Right lobe of liver (tissue), 6 donors: ENCODE measurements at regions not wholly inside any gene's neighbourhood (a gene's known extent, or its start where the extent isn't known, plus 50 kb on each side); places are given as distances from the start of the nearest gene placed in this dataset.
A peak's percentile ranks its signal among the peaks of the same experiment; 100 is the strongest.

Experiments
- ATAC-seq, 4 donors: fragments of 200-7000 bp; cut with Tn5 transposase; one replicate each; pipeline ENCODE4 v1.9.1; 2020; ENCODE audit warnings: mild to moderate bottlenecking in 4 of 4, moderate library complexity in 4 of 4
- DNase-seq, 3 donors: peaks; one replicate each; pipeline ENCODE4 v3.0.0-alpha.2; 2020
- H3K27ac ChIP-seq, 3 donors: fragments of 200-600 bp; one replicate each; pipeline ENCODE4 v1.8.0; 2022
- H3K27me3 ChIP-seq, 2 donors: fragments of 200-600 bp; one replicate each; pipeline ENCODE4 v1.8.0; 2022
- H3K36me3 ChIP-seq, 4 donors: fragments of 200-600 bp; sonication (generic) in 1 of 4; one replicate each; pipeline versions ENCODE4 v1.5.1 to v1.8.0; 2017 to 2022; ENCODE audit warnings: control low read depth in 1 of 4
- H3K4me1 ChIP-seq, 4 donors: fragments of 200-600 bp; sonication (generic) in 1 of 4; one replicate each; pipeline versions ENCODE4 v1.5.1 to v1.8.0; 2017 to 2022; ENCODE audit warnings: control low read depth in 1 of 4
- H3K4me3 ChIP-seq, 3 donors: fragments of 200-600 bp; one replicate each; pipeline ENCODE4 v1.8.0; 2022
- H3K9me3 ChIP-seq, 4 donors: fragments of 200-600 bp; sonication (generic) in 1 of 4; one replicate each; pipeline versions ENCODE4 v1.5.1 to v1.8.0; 2017 to 2022; ENCODE audit warnings: control low read depth in 1 of 4
- POLR2A ChIP-seq: fragments of 450-650 bp; IDR thresholded peaks from one replicate; pipeline ENCODE4 v1.6.1; 2017; ENCODE audit warnings: antibody characterized with exemption, mild to moderate bottlenecking
- WGBS: methylation state at CpG from one replicate; pipeline ENCODE4 v1.1.6; 2018; ENCODE audit warnings: low coverage, low lambda C conversion rate; ENCODE audit not compliant: insufficient coverage; ENCODE audit errors: missing lambda C conversion rate; 5-methylcytosine and 5-hydroxymethylcytosine counted together
- intact Hi-C, 2 donors: fragments of 100-400 bp; cut with DNase I; formaldehyde crosslinking; loops; one replicate each; pipeline versions ENCODE4 v1.11.2 to v1.14.1; 2022
- TF ChIP-seq, protein P1 (sequence below), 4 donors: fragments of 200-600 bp in 3 of 4; fragments of 450-650 bp in 1 of 4; IDR thresholded peaks; one replicate each; pipeline versions ENCODE4 v1.5.1 to v1.8.0; 2016 to 2022; ENCODE audit warnings: antibody characterized with exemption in 4 of 4, mild to moderate bottlenecking in 2 of 4
- donor health status: DM: no; HTN: yes; CAD: no.
- donor health status: DM: no; HTN: no; CAD: no.
- donor health status: DM: no; HTN: no; CAD: no.
- donor health status: DM: no; HTN: yes; CAD: no.
- donor health status: DM: no; HTN: yes; CAD: no.

DNA sequence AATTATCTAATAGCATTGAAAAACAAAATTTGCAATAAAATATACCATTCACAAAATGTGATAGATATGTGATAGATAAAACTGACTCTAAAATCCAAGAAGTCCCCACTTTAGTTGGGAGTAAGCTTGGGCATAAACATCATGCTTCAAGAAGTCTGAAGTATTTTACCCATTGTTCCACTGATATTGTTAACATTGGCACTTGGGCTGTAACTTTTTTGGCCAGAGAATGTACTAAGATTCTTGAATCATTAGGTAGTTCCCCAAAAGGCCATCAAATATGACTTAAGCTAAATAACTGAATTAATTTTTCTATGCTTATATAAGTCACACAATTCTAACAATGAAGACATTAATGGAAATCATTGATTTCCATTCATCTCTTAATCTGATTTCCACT lies 413.6 kb downstream of the CDH2 start:
- Histone ChIP-seq H3K36me3 (no peaks in the 10 kb centered on the region), H3K27me3 (no peaks in the 10 kb centered on the region), H3K27ac (no peak overlapping the region), H3K9me3 (no peaks in the 10 kb centered on the region), H3K4me1 (no peaks in the 10 kb centered on the region), H3K4me3 (no peak overlapping the region)
- DNase-seq (no peak), ATAC-seq (no peak)
- intact Hi-C loops = no loop called here
- TF ChIP-seq, protein P1, sequence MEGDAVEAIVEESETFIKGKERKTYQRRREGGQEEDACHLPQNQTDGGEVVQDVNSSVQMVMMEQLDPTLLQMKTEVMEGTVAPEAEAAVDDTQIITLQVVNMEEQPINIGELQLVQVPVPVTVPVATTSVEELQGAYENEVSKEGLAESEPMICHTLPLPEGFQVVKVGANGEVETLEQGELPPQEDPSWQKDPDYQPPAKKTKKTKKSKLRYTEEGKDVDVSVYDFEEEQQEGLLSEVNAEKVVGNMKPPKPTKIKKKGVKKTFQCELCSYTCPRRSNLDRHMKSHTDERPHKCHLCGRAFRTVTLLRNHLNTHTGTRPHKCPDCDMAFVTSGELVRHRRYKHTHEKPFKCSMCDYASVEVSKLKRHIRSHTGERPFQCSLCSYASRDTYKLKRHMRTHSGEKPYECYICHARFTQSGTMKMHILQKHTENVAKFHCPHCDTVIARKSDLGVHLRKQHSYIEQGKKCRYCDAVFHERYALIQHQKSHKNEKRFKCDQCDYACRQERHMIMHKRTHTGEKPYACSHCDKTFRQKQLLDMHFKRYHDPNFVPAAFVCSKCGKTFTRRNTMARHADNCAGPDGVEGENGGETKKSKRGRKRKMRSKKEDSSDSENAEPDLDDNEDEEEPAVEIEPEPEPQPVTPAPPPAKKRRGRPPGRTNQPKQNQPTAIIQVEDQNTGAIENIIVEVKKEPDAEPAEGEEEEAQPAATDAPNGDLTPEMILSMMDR (IDR thresholded peaks at IDR 0.05) = no peak
- no peak for TF ChIP-seq POLR2A

DNA sequence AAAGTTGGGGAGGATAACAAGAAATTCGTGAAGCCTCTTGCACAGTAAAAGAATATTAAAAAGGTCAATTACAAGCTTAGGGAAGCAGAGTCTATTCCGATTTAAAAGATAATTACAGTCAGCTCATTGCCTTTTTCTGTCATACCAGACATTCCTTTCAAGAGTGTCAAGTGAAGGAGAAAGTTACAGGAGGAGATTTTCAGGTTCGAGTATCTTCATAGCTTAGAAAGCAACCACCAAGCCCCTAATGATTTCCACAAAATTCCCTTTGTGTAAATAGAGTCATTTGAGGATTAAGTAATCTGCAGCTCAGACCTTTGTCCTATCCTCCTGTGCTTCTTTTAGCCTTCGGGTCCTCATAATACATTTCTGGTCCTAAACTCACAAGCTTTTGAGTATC lies 414.9 kb downstream of the CDH2 start:
- WGBS = 37% methylated on average over 4 of the region's 4 CpGs
- intact Hi-C loops = no loop called here
- Histone ChIP-seq H3K4me3 (no peak overlapping the region), H3K9me3 (no peaks in the 10 kb centered on the region), H3K27ac (no peak overlapping the region), H3K27me3 (no peaks in the 10 kb centered on the region), H3K36me3 (no peaks in the 10 kb centered on the region), H3K4me1 (no peaks in the 10 kb centered on the region)
- no peak for TF ChIP-seq POLR2A
- TF ChIP-seq, protein P1 (IDR thresholded peaks at IDR 0.05) = no peak
- DNase-seq (no peak), ATAC-seq (no peak)

DNA sequence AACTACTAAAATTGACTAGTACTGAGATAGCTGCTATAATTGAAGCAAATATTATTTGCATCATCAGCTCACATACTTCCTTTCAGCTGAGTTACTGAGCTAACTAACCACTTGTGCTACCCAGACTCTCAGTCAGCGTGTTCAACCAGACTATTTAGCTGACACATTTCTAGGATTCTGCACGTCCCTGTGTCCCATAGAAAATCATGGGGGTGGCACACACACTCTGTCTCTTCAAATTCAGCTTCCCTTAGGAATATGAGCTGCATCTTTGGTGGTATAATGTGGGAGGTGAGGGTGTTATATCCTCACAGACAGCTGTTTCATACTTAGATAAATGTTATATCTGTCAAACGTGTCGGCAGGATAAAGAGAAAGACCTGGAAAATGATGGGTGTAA lies 424.0 kb downstream of the CDH2 start:
- TF ChIP-seq, protein P1 (IDR thresholded peaks at IDR 0.05) = no peak
- TF ChIP-seq POLR2A = no peak
- 56% methylated on average over 4 of the region's 4 CpGs for WGBS
- Histone ChIP-seq H3K4me3 (no peak overlapping the region), H3K27ac (no peak overlapping the region), H3K9me3 (no peaks in the 10 kb centered on the region), H3K27me3 (no peaks in the 10 kb centered on the region), H3K36me3 (no peaks in the 10 kb centered on the region), H3K4me1 (no peaks in the 10 kb centered on the region)
- DNase-seq = no peak
- no peak for ATAC-seq
- intact Hi-C loops = no loop called here

DNA sequence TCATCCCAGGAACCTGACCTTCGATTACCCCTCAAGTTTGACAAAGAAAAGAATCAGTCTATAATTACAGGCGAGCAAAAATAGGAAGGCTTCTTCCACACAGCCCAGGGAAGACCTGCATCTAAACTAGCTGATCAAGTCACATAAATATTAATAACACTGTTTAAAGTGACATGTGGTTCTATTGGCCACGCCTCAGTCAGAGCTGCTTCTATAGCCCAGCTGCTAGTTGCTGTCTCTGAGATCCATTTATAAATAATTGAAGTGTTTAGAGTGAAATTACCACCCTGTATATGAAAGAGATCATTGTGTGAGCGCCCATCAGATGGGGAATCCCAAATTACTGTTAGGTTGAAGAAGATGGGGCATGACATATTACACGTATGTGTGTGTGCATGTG lies 426.0 kb downstream of the CDH2 start:
- WGBS = 44% methylated on average over 5 of the region's 5 CpGs
- no peak overlapping the region for H3K4me3 ChIP-seq
- ATAC-seq (no peak), DNase-seq (no peak)
- no peak overlapping the region for H3K27ac ChIP-seq
- no peaks in the 10 kb centered on the region for H3K36me3 ChIP-seq
- no peaks in the 10 kb centered on the region for H3K9me3 ChIP-seq
- H3K27me3 ChIP-seq = no peaks in the 10 kb centered on the region
- TF ChIP-seq, protein P1 (IDR thresholded peaks at IDR 0.05) = no peak
- no peak for TF ChIP-seq POLR2A
- H3K4me1 ChIP-seq = no peaks in the 10 kb centered on the region
- intact Hi-C loops = no loop called here

DNA sequence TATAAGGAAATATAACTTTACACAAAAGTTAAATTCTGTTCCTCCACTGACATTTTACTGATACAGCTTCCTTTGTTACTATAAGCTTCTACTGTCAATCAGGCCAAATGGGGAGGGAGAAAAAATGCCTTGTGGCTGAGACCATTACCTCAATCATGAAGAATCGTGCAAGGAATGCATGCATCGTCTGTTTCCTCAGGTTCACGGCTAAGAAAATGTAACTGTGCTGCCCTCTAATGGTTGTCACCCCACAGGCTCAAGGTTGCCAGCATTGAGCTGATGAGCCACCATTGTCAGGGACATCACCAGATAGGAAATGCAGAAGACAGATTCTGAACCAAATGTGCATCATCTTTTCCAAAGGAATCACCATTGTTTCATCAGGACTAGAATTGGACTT lies 426.9 kb downstream of the CDH2 start:
- TF ChIP-seq POLR2A = no peak
- TF ChIP-seq, protein P1 (IDR thresholded peaks at IDR 0.05) = peak; percentile 63 to 79 (median 71)
- H3K4me3 ChIP-seq = no peak overlapping the region
- H3K36me3 ChIP-seq = no peaks in the 10 kb centered on the region
- no peaks in the 10 kb centered on the region for H3K27me3 ChIP-seq
- 0% methylated on average over 3 of the region's 3 CpGs for WGBS
- H3K27ac ChIP-seq = no peak overlapping the region
- intact Hi-C loops = no loop called here
- DNase-seq = peak in 1 of 3 donors; percentile 54
- ATAC-seq = peak; percentile 93 to 98 (median 94)
- no peaks in the 10 kb centered on the region for H3K9me3 ChIP-seq
- H3K4me1 ChIP-seq = no peaks in the 10 kb centered on the region
